Smooth muscle cell of the brain vasculature (primary cell): ENCODE measurements at regions not wholly inside any gene's neighbourhood (a gene's known extent, or its start where the extent isn't known, plus 50 kb on each side); places are given as distances from the start of the nearest gene placed in this dataset.
"Not testable (repeated sequence)": the region's sequence is repeated elsewhere in the genome, so short reads cannot be mapped to it uniquely, and the experiment has no call there.

ENCODE experiments used
- DNase-seq: peaks from one replicate; pipeline ENCODE4 v3.0.0-alpha.2; 2012; ENCODE audit warnings: low read depth, low spot score

DNA sequence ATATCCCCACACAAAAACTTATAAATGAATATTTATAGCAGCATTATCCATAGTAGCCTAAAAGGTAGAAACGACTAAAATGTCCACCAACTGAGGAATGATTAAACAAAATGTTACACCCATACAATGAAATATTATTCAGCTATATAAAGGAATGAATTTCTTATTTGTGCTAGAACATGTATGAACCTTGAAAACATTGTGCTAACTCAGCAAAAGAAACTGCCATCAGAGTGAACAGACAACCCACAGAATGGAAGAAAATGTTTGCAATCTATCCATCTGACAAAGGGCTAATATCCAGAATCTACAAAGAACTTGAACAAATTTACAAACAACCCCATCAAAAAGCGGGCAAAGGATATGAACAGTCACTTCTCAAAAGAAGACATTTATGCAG lies 155.3 kb upstream of the DIAPH2 start:
- not testable (repeated sequence) for DNase-seq

GRCh38 chrX:96538104-96538725 lies 146.4 kb upstream of the DIAPH2 start:
- no peak for DNase-seq

DNA sequence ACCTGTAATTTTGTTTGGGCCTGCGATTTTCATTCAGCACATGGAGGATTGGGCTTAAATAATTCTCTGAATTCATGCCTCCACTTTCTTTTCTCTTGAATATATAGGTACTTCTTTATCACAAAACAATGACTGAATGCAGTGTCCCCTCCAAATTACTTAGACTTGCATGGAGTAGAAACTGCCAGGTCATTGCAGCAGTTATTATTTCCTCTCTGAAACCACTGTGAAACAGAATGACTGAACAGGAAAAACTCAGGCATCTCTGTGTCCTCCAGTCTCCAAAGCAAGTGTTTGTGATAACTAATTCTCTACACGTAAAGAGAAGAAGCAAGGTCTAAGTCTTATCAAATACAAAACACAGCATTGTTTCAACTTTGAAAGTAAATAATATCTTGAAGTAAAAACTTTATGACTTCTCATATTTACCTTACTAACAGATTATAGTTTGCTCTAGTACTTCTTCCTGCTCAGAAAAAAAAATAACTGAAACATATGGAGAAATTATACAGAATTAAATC lies 144.5 kb upstream of the DIAPH2 start:
- no peak for DNase-seq

DNA sequence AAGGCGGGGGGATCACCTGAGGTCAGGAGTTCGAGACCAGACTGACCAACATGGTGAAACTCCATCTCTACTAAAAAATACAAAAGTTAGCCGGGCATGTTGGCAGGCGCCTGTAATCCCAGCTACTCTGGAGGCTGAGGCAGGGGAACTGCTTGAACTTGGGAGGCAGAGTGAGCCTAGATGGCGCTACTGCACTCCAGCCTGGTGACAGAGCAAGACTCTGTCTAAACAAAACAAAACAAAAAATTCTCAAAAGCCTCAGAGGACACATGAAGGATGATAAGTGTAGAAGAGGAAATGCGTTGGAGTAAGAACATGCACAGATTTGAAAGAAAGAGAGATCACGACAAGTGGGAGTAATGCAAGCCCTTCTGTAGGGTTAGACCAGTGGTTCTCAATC lies 138.4 kb upstream of the DIAPH2 start:
- not testable (repeated sequence) for DNase-seq

DNA sequence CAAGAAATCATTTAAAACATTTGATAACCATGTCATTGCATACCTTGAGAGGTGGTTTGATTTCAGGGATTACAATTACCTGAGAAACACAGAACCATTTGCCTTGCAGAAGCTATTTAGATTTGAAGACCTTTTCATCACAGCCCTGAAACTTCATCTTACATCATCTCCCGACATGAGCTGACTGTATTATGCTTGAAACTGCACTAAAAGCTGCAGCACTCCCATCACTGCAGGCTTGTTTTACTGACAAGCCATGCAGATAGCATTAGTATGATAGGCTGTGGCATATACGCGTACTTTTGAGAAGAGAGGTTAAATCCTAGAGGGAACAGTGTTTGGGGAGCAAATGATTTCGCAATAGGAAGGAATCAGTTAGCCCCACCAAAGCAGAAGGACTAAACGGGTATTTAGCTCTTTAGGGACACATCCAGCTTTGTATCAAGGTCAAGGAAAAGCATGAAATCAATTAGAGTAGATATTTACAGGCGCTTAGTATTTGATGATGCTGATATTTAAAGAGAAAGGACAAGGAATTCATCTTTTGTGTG lies 133.2 kb upstream of the DIAPH2 start:
- DNase-seq: no peak

GRCh38 chrX:96556886-96557285 lies 127.8 kb upstream of the DIAPH2 start:
- no peak for DNase-seq

- DNase-seq: not testable (repeated sequence)
These were observed 123.5 kb upstream of the DIAPH2 start for GRCh38 chrX:96561129-96561528.

DNA sequence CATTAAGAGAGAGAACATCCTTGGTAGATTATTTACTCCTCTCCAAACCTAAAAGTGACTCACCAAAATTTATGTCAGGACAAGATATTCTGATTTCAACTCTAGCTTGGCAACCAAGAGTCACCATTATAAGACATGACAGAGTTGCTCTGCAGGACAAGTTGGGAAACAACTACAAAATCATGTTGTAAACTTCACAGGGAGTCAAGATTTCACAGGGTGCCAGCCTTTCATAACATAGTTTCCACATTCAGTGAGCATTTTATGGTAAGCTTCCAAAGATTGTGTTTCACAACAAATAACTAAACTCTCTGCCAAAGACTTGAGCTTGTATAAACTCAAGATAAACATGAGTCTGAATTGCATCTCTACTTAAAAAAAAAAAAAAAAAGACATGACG lies 121.0 kb upstream of the DIAPH2 start:
- DNase-seq: no peak

- no peak for DNase-seq
These were observed 120.0 kb upstream of the DIAPH2 start for GRCh38 chrX:96564595-96564994.

- DNase-seq: no peak
These were observed 117.8 kb upstream of the DIAPH2 start for GRCh38 chrX:96566878-96567277.

DNA sequence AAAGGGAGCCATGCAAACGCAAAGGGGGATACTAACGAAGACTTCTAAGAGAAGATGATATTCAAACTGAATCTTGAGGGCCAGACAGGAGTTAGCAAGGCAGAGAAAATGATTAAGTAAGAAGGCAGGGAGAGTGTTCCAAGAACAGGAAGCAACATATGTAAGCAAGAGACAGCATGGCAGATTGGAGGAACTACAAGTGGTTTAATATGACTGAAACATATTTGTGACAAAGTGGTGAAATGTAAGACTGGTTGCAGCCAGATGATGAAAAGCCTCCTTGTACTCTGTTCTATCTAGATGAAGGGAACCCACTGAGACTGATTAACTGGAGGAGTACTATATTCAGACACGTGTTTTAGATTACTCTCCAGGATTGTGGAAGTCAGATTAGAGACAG lies 116.6 kb upstream of the DIAPH2 start:
- no peak for DNase-seq

GRCh38 chrX:96569034-96569433 lies 115.6 kb upstream of the DIAPH2 start:
- DNase-seq: no peak

GRCh38 chrX:96575011-96575410 lies 109.6 kb upstream of the DIAPH2 start:
- no peak for DNase-seq

GRCh38 chrX:96576368-96576767 lies 108.3 kb upstream of the DIAPH2 start:
- DNase-seq: no peak

DNA sequence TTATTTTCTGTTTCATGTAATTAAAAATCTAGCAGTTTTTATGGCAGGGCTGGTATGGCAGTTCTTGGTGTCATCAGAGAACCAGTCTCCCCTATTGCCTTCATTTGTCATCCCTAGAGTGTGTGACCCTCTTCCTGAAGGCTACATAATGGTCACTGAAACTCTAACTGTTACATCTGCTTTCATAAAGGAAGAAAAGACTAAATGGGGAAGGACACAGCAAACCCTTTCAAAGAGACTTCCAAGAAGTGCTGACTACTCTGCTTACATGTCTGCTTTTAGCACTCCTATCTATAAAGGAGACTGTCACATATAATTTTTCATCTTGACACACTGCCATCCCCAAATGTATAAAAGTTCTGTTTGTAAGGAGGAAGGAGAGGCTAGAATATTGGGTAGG lies 105.9 kb upstream of the DIAPH2 start:
- DNase-seq: no peak

- no peak for DNase-seq
These were observed 105.4 kb upstream of the DIAPH2 start for GRCh38 chrX:96579252-96579651.

DNA sequence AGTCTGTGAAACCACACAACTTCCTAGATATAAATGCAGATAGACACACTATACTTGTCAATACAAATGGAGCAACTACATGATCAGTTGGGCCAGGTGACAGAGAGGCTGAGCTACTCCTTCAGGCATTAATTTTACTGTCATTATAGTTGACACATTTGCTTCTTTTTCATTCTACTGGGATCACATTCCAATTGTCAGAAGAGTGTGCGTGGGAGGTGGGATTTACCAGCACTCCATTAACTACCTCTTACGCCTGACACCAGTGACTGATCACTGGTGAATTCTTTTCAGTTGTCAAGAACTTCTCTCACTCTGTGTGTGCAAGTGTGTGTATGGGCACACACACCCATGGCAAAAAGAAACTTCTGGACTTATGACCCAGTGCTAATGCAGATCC lies 94.2 kb upstream of the DIAPH2 start:
- no peak for DNase-seq

DNA sequence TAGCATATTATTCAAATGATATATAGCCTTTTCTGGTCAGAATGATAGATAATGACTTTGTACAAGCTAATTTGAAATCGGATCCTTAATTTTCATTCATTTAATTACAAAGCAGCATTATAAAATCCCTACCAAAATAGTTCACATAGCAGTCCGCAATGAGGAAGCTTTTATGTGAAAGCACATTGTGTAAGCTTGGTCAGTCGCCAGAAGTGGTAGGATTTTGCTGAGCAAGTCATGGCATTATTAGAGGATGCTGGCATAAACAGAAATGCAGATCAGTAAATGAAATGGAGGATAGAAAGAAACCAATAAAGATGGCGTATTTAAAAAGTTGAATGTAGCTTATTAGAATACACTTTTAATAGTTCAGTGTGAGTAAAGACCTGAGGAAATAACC lies 93.2 kb upstream of the DIAPH2 start:
- no peak for DNase-seq

- not testable (repeated sequence) for DNase-seq
These were observed 86.8 kb upstream of the DIAPH2 start for GRCh38 chrX:96597847-96598246.

GRCh38 chrX:96611619-96612362 lies 72.9 kb upstream of the DIAPH2 start:
- DNase-seq: no peak

DNA sequence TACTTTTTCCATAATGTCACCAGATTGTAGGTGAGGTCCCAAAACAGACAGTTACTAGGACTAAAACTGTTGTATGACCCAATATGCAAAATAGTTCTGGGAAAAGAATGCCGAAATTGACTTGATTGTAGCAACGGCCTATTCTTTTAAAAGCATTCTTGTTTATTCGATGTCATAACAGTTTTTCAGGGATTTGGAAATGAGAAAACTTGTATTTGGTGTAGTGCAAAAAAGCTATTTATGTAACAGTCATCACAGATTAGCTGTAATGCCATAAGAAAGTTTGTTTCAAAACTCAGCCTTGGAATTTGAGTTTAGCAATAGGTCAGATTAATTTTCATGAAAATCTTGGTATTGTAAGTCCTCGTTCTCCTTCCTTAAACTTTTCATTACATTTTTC lies 69.2 kb upstream of the DIAPH2 start:
- DNase-seq: no peak

DNA sequence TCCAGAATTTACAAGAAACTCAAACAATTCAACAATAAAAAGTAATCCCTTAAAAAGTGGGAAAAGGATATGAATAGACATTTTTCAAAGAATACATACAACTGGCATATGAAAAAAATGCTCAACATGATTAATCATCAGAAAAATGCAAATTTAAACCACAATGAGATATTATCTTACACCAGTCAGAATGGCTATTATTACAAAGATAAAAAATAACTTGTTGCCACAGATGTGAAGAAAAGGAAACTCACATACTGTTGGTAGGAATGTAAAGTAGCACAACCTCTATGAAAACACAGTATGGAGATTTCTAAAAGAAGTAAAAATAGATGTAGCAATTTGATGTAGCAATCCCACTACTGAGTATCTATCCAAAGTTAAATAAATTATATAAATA lies 65.1 kb upstream of the DIAPH2 start:
- DNase-seq: no peak

DNA sequence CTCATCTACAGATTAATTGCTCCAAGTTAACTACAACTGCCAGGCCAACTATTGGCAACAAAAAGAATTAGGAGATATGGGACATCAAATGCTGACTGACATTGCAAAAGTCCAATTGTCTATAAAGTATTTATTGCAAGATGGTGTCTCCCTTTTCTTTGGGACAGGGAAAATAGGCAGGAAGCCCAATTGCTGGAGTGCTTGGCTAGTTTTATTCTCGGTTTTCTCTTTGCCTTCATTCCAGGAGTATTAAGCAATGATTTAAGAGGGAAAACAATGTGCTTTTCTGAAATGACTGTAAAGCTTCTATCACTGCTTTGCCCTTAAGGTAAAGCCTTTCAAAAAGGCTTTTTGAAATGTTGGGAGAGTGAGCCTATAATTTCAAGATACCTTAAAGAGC lies 62.8 kb upstream of the DIAPH2 start:
- DNase-seq: no peak
